A549 (cell line): ENCODE measurements at regions not wholly inside any gene's neighbourhood (a gene's known extent, or its start where the extent isn't known, plus 50 kb on each side); places are given as distances from the start of the nearest gene placed in this dataset.

ENCODE experiments used
- ATAC-seq, 2 experiments: fragments of 200-7000 bp in 1 of 2; fragments of >200 bp in 1 of 2; cut with Nextera tagmentation in 1 of 2; cut with Tn5 transposase in 1 of 2; 3 replicates each; pipeline versions ENCODE4 v1.8.0 to v1.9.1; 2018 to 2020; ENCODE audit warnings: mild to moderate bottlenecking in 1 of 2, moderate library complexity in 1 of 2
- CTCF ChIA-PET: fragments of 300-600 bp; sonication (Branson Sonifier 250); formaldehyde crosslinking; extraction: SDS; loops from one replicate; lab custom pipeline; 2021; ENCODE audit warnings: antibody characterized with exemption, inconsistent platforms; lab: Yijun Ruan, JAX
- POLR2A ChIA-PET: fragments of 350-600 bp; formaldehyde crosslinking; extraction: SDS; loops from one replicate; lab custom pipeline; 2021; ENCODE audit warnings: antibody characterized with exemption, inconsistent platforms; lab: Yijun Ruan, JAX
- DNase-seq, 2 experiments: peaks; one replicate each; pipeline versions ENCODE4 v3.0.0 to v3.0.0-alpha.2; 2011 to 2016; ENCODE audit warnings: low read depth in 1 of 2, low spot score in 1 of 2
- FAIRE-seq: peaks from 2 replicates; lab custom pipeline; 2011; peaks lifted over from hg19 to GRCh38; lab: Jason Lieb, UNC
- H3K27ac ChIP-seq, 2 experiments: fragments of >200 bp; sonication (Bioruptor Twin); formaldehyde crosslinking; 3 replicates each; pipeline ENCODE4 v1.5.1; 2016 to 2017
- H3K4me1 ChIP-seq: fragments of >200 bp; sonication (Bioruptor Twin); formaldehyde crosslinking; 3 replicates; pipeline ENCODE4 v1.6.1; 2016
- H3K4me2 ChIP-seq: fragments of >200 bp; sonication (Bioruptor Twin); formaldehyde crosslinking; 3 replicates; pipeline ENCODE4 v1.6.1; 2016
- H3K4me3 ChIP-seq: fragments of >200 bp; sonication (Bioruptor Twin); formaldehyde crosslinking; 3 replicates; pipeline ENCODE4 v1.5.1; 2016
- H3K9me3 ChIP-seq: fragments of >200 bp; sonication (Bioruptor Twin); formaldehyde crosslinking; 3 replicates; pipeline ENCODE4 v1.6.1; 2016
- BHLHE40 ChIP-seq: IDR thresholded peaks from 2 replicates; pipeline ENCODE4 v1.6.1; 2012; ENCODE audit warnings: low read depth, low read length, inconsistent platforms
- CEBPB ChIP-seq, 2 experiments: fragments of >200 bp in 1 of 2; sonication (Bioruptor Twin) in 1 of 2; formaldehyde crosslinking in 1 of 2; IDR thresholded peaks; 2 replicates each; pipeline ENCODE4 v1.6.1; 2012 to 2016
- E2F6 ChIP-seq: IDR thresholded peaks from 2 replicates; pipeline ENCODE4 v1.6.1; 2012; ENCODE audit warnings: low read depth, borderline replicate concordance
- EHMT2 ChIP-seq: fragments of 200-600 bp; sonication (generic); IDR thresholded peaks from 2 replicates; pipeline ENCODE4 v1.6.1; 2016; ENCODE audit warnings: antibody characterized with exemption, low read depth, mild to moderate bottlenecking, moderate library complexity
- EP300 ChIP-seq, 2 experiments: fragments of >200 bp; sonication (Bioruptor Twin); formaldehyde crosslinking; IDR thresholded peaks; 2 replicates in 1 of 2; 3 replicates in 1 of 2; pipeline ENCODE4 v1.6.1; 2016 to 2017
- ESRRA ChIP-seq: fragments of 150-350 bp; IDR thresholded peaks from 2 replicates; pipeline ENCODE4 v1.6.1; 2014; ENCODE audit warnings: mild to moderate bottlenecking, low read length, borderline replicate concordance
- FOSB ChIP-seq: fragments of 250-450 bp; sonication (Bioruptor Pico); IDR thresholded peaks from 2 replicates; pipeline ENCODE4 v1.5.0; 2020; ENCODE audit warnings: mild to moderate bottlenecking, moderate library complexity
- FOSL2 ChIP-seq, 2 experiments: fragments of 450-650 bp in 1 of 2; fragments of >200 bp in 1 of 2; sonication (Bioruptor Twin) in 1 of 2; formaldehyde crosslinking; IDR thresholded peaks; 2 replicates each; pipeline versions ENCODE4 v1.5.0 to v1.6.1; 2016 to 2020; ENCODE audit warnings: mild to moderate bottlenecking in 1 of 2, moderate library complexity in 1 of 2
- GATA3 ChIP-seq: IDR thresholded peaks from 2 replicates; pipeline ENCODE4 v1.6.1; 2012; ENCODE audit warnings: borderline replicate concordance
- HDAC2 ChIP-seq: fragments of 200-600 bp; sonication (generic); IDR thresholded peaks from 2 replicates; pipeline ENCODE4 v1.6.1; 2016
- HEYL ChIP-seq: fragments of 250-450 bp; sonication (Bioruptor Pico); IDR thresholded peaks from 2 replicates; pipeline ENCODE4 v1.8.0; 2021; ENCODE audit warnings: mild to moderate bottlenecking, moderate library complexity
- HMGXB4 ChIP-seq: fragments of 250-450 bp; sonication (Bioruptor Pico); IDR thresholded peaks from 2 replicates; pipeline ENCODE4 v1.5.0; 2021; ENCODE audit warnings: mild to moderate bottlenecking, moderate library complexity, borderline replicate concordance
- HOXA7 ChIP-seq: fragments of 250-450 bp; sonication (Bioruptor Pico); IDR thresholded peaks from 2 replicates; pipeline ENCODE4 v1.5.0; 2020; ENCODE audit warnings: mild to moderate bottlenecking, moderate library complexity
- HOXB5 ChIP-seq: fragments of 250-450 bp; sonication (Bioruptor Pico); IDR thresholded peaks from 2 replicates; pipeline ENCODE4 v1.5.0; 2020; ENCODE audit warnings: mild to moderate bottlenecking, moderate library complexity
- JUN ChIP-seq, 2 experiments: fragments of >200 bp; sonication (Bioruptor Twin); formaldehyde crosslinking; IDR thresholded peaks; 2 replicates in 1 of 2; 3 replicates in 1 of 2; pipeline ENCODE4 v1.6.1; 2016 to 2017
- KDM1A ChIP-seq: fragments of 200-600 bp; sonication (generic); IDR thresholded peaks from 2 replicates; pipeline ENCODE4 v1.6.1; 2016; ENCODE audit warnings: low read depth, mild to moderate bottlenecking
- MAFK ChIP-seq: fragments of 450-650 bp; IDR thresholded peaks from 2 replicates; pipeline ENCODE4 v1.6.1; 2014; ENCODE audit not compliant: partially characterized antibody
- MAZ ChIP-seq: fragments of 150-350 bp; IDR thresholded peaks from 2 replicates; pipeline ENCODE4 v1.6.1; 2014; ENCODE audit warnings: antibody characterized with exemption, low read depth, low read length, borderline replicate concordance
- MYC ChIP-seq: IDR thresholded peaks from 2 replicates; pipeline ENCODE4 v1.6.1; 2012; ENCODE audit warnings: mild to moderate bottlenecking, inconsistent platforms, low read length, improper control_type of control experiment, borderline replicate concordance
- NFE2L2 ChIP-seq: fragments of 150-350 bp; conservative IDR thresholded peaks from 2 replicates; pipeline ENCODE4 v1.6.1; 2014; ENCODE audit warnings: low read length
- NPAS2 ChIP-seq: fragments of 250-450 bp; sonication (Bioruptor Pico); IDR thresholded peaks from 2 replicates; pipeline ENCODE4 v1.8.0; 2022; ENCODE audit warnings: mild to moderate bottlenecking, moderate library complexity, borderline replicate concordance
- NR3C1 ChIP-seq: fragments of >200 bp; sonication (Bioruptor Twin); formaldehyde crosslinking; IDR thresholded peaks from 3 replicates; pipeline ENCODE4 v1.6.1; 2017
- POLR2A ChIP-seq: IDR thresholded peaks from 2 replicates; pipeline ENCODE4 v1.6.1; 2012; ENCODE audit warnings: mild to moderate bottlenecking, low read length
- POLR2AphosphoS2 ChIP-seq: conservative IDR thresholded peaks from 2 replicates; pipeline ENCODE4 v1.6.1; 2012; ENCODE audit warnings: low read length, improper control_type of control experiment, inconsistent platforms
- RCOR1 ChIP-seq: fragments of 150-350 bp; IDR thresholded peaks from 2 replicates; pipeline ENCODE4 v1.6.1; 2014; ENCODE audit warnings: antibody characterized with exemption, low read length, low read depth
- RFX5 ChIP-seq: fragments of 450-650 bp; IDR thresholded peaks from 2 replicates; pipeline ENCODE4 v1.7.1; 2014; ENCODE audit warnings: antibody characterized with exemption, mild to moderate bottlenecking, moderate library complexity
- SREBF2 ChIP-seq: fragments of 450-650 bp; IDR thresholded peaks from 2 replicates; pipeline ENCODE4 v1.6.1; 2014; ENCODE audit warnings: mild to moderate bottlenecking, moderate library complexity
- TFCP2L1 ChIP-seq: fragments of 250-450 bp; sonication (Bioruptor Pico); IDR thresholded peaks from 2 replicates; pipeline ENCODE4 v1.5.0; 2021; ENCODE audit warnings: mild to moderate bottlenecking
- WGBS: methylation state at CpG from one replicate; pipeline ENCODE4 v1.1.6; 2017; ENCODE audit errors: missing lambda C conversion rate; 5-methylcytosine and 5-hydroxymethylcytosine counted together
- TF ChIP-seq, protein P1 (sequence below): fragments of >200 bp; sonication (Bioruptor Twin); formaldehyde crosslinking; IDR thresholded peaks from 3 replicates; pipeline ENCODE4 v1.5.1; 2016
- TF ChIP-seq, protein P2 (sequence below): IDR thresholded peaks from 2 replicates; pipeline ENCODE4 v1.6.1; 2012

GRCh38 chr1:59146651-59147358, 150.1 kb upstream of the FGGY start (continued):
- TF ChIP-seq HOXB5 (CRISPR knock-in tag) (0 out of 2 replicates have a peak, but pooled peaks have one; percentile 36), FOSL2 (IDR thresholded peaks at IDR 0.05) (no peak), FOSL2 (CRISPR knock-in tag; IDR thresholded peaks at IDR 0.05) (no peak), HEYL (CRISPR knock-in tag) (no peak), GATA3 (0 out of 2 replicates have a peak, but pooled peaks have one; percentile 50), EP300 (IDR thresholded peaks at IDR 0.05) (peak in 1 of 2 experiments; percentile 39; a peak in 1 of 5 replicates), HOXA7 (no peak), TFCP2L1 (CRISPR knock-in tag) (no peak), RCOR1 (no peak)
- TF ChIP-seq, protein P1, sequence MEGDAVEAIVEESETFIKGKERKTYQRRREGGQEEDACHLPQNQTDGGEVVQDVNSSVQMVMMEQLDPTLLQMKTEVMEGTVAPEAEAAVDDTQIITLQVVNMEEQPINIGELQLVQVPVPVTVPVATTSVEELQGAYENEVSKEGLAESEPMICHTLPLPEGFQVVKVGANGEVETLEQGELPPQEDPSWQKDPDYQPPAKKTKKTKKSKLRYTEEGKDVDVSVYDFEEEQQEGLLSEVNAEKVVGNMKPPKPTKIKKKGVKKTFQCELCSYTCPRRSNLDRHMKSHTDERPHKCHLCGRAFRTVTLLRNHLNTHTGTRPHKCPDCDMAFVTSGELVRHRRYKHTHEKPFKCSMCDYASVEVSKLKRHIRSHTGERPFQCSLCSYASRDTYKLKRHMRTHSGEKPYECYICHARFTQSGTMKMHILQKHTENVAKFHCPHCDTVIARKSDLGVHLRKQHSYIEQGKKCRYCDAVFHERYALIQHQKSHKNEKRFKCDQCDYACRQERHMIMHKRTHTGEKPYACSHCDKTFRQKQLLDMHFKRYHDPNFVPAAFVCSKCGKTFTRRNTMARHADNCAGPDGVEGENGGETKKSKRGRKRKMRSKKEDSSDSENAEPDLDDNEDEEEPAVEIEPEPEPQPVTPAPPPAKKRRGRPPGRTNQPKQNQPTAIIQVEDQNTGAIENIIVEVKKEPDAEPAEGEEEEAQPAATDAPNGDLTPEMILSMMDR: no peak
- TF ChIP-seq, all 56 proteins: peak for 7

DNA sequence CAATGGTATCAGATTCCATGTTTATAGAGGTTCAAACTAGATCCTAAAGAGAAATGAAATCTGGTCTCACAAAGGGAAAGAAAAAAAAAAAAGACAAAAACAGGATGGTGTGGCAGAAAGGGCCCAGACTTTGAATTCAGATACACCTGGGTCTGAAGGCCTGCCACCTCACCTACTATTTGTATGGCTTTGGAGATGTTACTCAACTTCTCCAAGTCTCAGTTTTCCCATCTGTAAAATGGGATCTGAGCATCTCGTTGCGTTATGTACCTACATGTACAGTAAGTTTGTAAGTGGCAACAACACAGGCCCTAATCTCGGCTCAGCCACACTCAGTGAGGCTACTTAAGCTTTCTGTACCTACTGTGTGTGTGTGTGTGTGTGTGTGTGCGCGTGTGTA, 147.5 kb upstream of the FGGY start:
- no peaks in the 10 kb centered on the region for H3K9me3 ChIP-seq
- ChIA-PET POLR2A (interaction anchor here (3.8 kb wide), 1 partner anchor 146 kb away, joined by 16 read pairs; the partner anchor contains the start of gene FGGY), CTCF (no interaction called here)
- no peak overlapping the region for H3K4me2 ChIP-seq
- H3K4me3 ChIP-seq: no peak overlapping the region
- TF ChIP-seq HOXB5 (CRISPR knock-in tag) (no peak), KDM1A (peak; percentile 52; the same call in 1 of the 2 replicates), EP300 (IDR thresholded peaks at IDR 0.05) (no peak)
- DNase-seq: no peak
- FAIRE-seq: no peak
- peak overlapping the region; percentile 93 to 97 for H3K27ac ChIP-seq
- 91% methylated on average over 5 of the region's 5 CpGs for WGBS
- ATAC-seq: no peak
- H3K4me1 ChIP-seq: peaks cover 57% of the 10 kb centered on the region

DNA sequence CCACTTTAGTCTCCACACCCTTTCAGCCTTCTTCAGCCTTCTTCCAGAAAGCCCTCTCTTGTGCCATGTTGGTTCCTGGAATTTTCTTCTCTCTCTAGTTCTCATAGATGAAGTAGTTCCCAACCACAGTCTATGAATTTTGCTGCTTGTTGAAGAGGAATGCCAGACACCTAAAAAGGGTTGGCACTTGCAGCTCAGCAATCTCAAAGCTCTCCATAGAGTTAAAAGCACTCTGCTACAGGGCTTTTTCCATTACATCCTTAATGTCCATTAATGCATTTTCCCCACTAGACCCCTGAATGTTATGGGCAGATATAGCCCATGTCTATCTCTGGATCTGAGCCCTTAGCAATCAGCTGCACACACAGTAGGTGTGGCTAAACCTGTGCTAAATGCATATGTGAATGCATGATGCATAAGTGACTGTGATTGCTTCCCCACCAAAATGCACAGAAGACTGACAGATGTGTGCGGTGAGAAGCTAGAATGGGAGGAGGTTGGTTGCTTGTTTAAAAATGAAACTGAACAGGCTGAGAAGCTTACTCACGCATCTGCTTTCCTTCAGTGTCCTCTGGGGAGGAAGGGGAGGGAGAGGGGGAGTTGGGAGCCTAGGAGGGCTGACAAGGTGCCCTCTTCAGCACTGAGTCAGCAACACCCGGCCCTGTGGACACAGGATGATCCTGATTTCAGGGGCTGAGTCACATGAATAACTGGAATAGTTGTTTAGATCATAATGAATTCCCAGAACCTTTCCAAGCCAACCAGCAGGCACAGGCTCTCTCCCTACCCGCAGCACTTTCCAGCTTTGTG, 146.1 kb upstream of the FGGY start:
- 0% methylated on average over 4 of the region's 4 CpGs for WGBS
- Histone ChIP-seq H3K4me2 (peak overlapping the region; percentile 99), H3K27ac (peak overlapping the region; percentile 93 to 97), H3K4me3 (peak overlapping the region; percentile 35; the same call in 2 of the 3 replicates), H3K4me1 (peaks cover 57% of the 10 kb centered on the region), H3K9me3 (no peaks in the 10 kb centered on the region)
- ATAC-seq: peak; percentile 86 to 87
- CTCF ChIA-PET: interaction anchor here (0.7 to 1.0 kb wide), 2 partner anchors 74 to 372 kb away, joined by 3 read pairs; no protein-coding TSS in a partner anchor
- POLR2A ChIA-PET: interaction anchor here (0.6 to 3.8 kb wide), 6 partner anchors 12 to 367 kb away, joined by 3 to 16 read pairs (median 5); partner anchors contain the start of genes FGGY and JUN
- DNase-seq: peak; percentile 78 to 89
- peak; percentile 18 for FAIRE-seq
- TF ChIP-seq POLR2A: no peak
- TF ChIP-seq MAFK: peak; percentile 89
- no peak for TF ChIP-seq HOXA7
- TF ChIP-seq SREBF2: no peak
- no peak for TF ChIP-seq NPAS2 (CRISPR knock-in tag)
- no peak for TF ChIP-seq POLR2AphosphoS2
- no peak for TF ChIP-seq HMGXB4
- TF ChIP-seq JUN (IDR thresholded peaks at IDR 0.05): peak; percentile 64 to 73; a peak in 4 of 5 replicates
- no peak for TF ChIP-seq ESRRA
- no peak for TF ChIP-seq MAZ
- peak in 1 of 2 experiments; percentile 38; a peak in 1 of 4 replicates for TF ChIP-seq CEBPB (IDR thresholded peaks at IDR 0.05)
- no peak for TF ChIP-seq NFE2L2
- no peak for TF ChIP-seq EHMT2
- TF ChIP-seq, protein P2, sequence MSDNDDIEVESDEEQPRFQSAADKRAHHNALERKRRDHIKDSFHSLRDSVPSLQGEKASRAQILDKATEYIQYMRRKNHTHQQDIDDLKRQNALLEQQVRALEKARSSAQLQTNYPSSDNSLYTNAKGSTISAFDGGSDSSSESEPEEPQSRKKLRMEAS: peak; percentile 81
- TF ChIP-seq EP300 (IDR thresholded peaks at IDR 0.05): peak; percentile 38 to 67; a peak in 2 of 5 replicates
- no peak for TF ChIP-seq E2F6
- TF ChIP-seq GATA3: peak; percentile 80; the same call in 1 of the 2 replicates
- no peak for TF ChIP-seq HDAC2
- no peak for TF ChIP-seq MYC
- no peak for TF ChIP-seq FOSB
- no peak for TF ChIP-seq RFX5
- TF ChIP-seq NR3C1: no peak
- TF ChIP-seq BHLHE40: no peak
